ENCODE measurements at regions not wholly inside any gene's neighbourhood (a gene's known extent, or its start where the extent isn't known, plus 50 kb on each side); places are given as distances from the start of the nearest gene placed in this dataset.

DNA sequence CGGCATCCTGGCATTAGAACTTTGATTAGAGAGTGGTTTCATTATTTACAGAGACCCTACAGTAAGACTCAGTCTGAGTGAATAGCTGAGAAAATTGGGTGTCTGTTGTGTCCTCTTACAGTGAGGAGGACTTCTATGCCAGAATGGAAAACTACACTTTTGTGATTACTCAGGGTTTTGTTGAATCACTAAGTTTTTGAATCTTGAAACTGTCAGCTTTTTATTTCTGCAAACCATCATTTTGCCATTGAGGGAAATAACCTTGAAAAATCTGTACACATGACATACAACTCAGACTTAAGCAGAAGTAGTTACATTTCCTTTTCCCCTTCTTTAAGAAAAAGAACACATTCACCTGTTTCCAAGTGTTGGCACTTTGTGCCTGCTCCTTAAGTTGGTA is 117.6 kb upstream of the RASGEF1B start:
- no peaks in the 10 kb centered on the region for H4K20me1 ChIP-seq (ENCODE audit: control insufficient read depth, insufficient read depth)
- no peak overlapping the region for H3K27ac ChIP-seq (ENCODE audit: control insufficient read depth, insufficient read depth)
- H3K4me3 ChIP-seq: no peak overlapping the region
- H3K9ac ChIP-seq (ENCODE audit: control insufficient read depth, insufficient read depth, low read length): no peak overlapping the region
- no peaks in the 10 kb centered on the region for H3K4me1 ChIP-seq (ENCODE audit: control insufficient read depth, insufficient read depth, low read length)
- ATAC-seq (no peak), FAIRE-seq (no peak), DNase-seq (ENCODE audit: low read depth, low spot score) (no peak)
- no peaks in the 10 kb centered on the region for H3K9me3 ChIP-seq (replicated peaks; ENCODE audit: control insufficient read depth, insufficient read depth, low read length)
- H3K36me3 ChIP-seq (ENCODE audit: control insufficient read depth in 2 of 2, insufficient read depth in 2 of 2, low read length in 1 of 2): no peaks in the 10 kb centered on the region
- TF ChIP-seq, protein P1, sequence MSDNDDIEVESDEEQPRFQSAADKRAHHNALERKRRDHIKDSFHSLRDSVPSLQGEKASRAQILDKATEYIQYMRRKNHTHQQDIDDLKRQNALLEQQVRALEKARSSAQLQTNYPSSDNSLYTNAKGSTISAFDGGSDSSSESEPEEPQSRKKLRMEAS (IDR thresholded peaks at IDR 0.05; ENCODE audit: low read depth, low read length): no peak
- no TSS peak for BruUV-seq (replicated peaks)
- no peaks in the 10 kb centered on the region for H3K27me3 ChIP-seq (replicated peaks in 1 of 2; ENCODE audit: control insufficient read depth in 2 of 2, insufficient read depth in 2 of 2, low read length in 1 of 2)
- 32% methylated on average over 1 of the region's 1 CpG for WGBS (ENCODE audit: insufficient coverage, insufficient replicate concordance, low lambda C conversion rate, missing lambda C conversion rate)
- ChIA-PET CTCF (no interaction called here), RAD21 (ENCODE audit: unreplicated experiment) (no interaction called here), POLR2A (no interaction called here), SMC1A (ENCODE audit: uncharacterized antibody, unreplicated experiment) (no interaction called here)
- in situ Hi-C loops (cut with MboI) (no loop called here), intact Hi-C loops (cut with micrococcal nuclease; ENCODE audit: unreplicated experiment) (no loop called here)
- no peaks in the 10 kb centered on the region for H3K79me2 ChIP-seq (ENCODE audit: control insufficient read depth, insufficient read depth, low read length)
- no peak overlapping the region for H2AFZ ChIP-seq (ENCODE audit: control insufficient read depth, low read depth, low read length)
- H3K4me2 ChIP-seq (ENCODE audit: control insufficient read depth, insufficient read depth): no peak overlapping the region

DNA sequence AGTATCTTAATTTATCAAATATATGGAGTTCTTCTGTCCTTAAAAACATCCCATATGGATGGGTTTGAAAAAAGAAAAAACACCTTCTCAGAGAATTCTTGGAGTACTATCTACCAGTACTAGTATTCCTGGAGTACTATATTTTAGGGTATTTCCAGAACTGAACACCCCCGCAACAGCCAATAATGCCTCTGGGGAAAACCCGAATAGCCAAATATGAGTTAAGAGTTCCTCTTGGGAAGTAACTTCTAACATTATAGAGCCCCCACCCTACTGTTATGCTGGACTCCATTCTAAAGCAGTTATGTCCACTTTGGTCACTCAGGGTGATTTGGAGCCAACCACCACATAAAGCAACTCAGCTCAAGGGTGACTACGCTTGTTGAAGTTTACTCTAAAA is 115.0 kb upstream of the RASGEF1B start:
- Histone ChIP-seq H3K36me3 (ENCODE audit: control insufficient read depth in 2 of 2, insufficient read depth in 2 of 2, low read length in 1 of 2) (no peaks in the 10 kb centered on the region), H3K9ac (ENCODE audit: control insufficient read depth, insufficient read depth, low read length) (no peak overlapping the region), H3K9me3 (replicated peaks; ENCODE audit: control insufficient read depth, insufficient read depth, low read length) (no peaks in the 10 kb centered on the region), H4K20me1 (ENCODE audit: control insufficient read depth, insufficient read depth) (no peaks in the 10 kb centered on the region), H3K4me3 (no peak overlapping the region), H3K79me2 (ENCODE audit: control insufficient read depth, insufficient read depth, low read length) (no peaks in the 10 kb centered on the region), H3K27ac (ENCODE audit: control insufficient read depth, insufficient read depth) (no peak overlapping the region), H3K4me1 (ENCODE audit: control insufficient read depth, insufficient read depth, low read length) (no peaks in the 10 kb centered on the region), H2AFZ (ENCODE audit: control insufficient read depth, low read depth, low read length) (no peak overlapping the region), H3K27me3 (replicated peaks in 1 of 2; ENCODE audit: control insufficient read depth in 2 of 2, insufficient read depth in 2 of 2, low read length in 1 of 2) (no peaks in the 10 kb centered on the region), H3K4me2 (ENCODE audit: control insufficient read depth, insufficient read depth) (no peak overlapping the region)
- no TSS peak for BruUV-seq (replicated peaks)
- CTCF ChIA-PET: interaction anchor here (0.5 kb wide), 1 partner anchor 97 kb away, joined by 3 read pairs; no protein-coding TSS in a partner anchor
- no peak for DNase-seq (ENCODE audit: low read depth, low spot score)
- POLR2A ChIA-PET: no interaction called here
- TF ChIP-seq FOXM1 (IDR thresholded peaks at IDR 0.05; ENCODE audit: low read depth, low read length) (no peak), RCOR1 (conservative IDR thresholded peaks at IDR 0.05; ENCODE audit: low read depth, low read length) (no peak), HDAC6 (IDR thresholded peaks at IDR 0.05; ENCODE audit: unreplicated experiment) (no peak), KAT2A (conservative IDR thresholded peaks at IDR 0.05; ENCODE audit: control insufficient read depth, low read depth, low read length) (no peak), PAX5 (IDR thresholded peaks at IDR 0.05; ENCODE audit: borderline replicate concordance, low read depth, low read length) (no peak), MXI1 (IDR thresholded peaks at IDR 0.05; ENCODE audit: low read depth, low read length) (no peak), BHLHE40 (IDR thresholded peaks at IDR 0.05; ENCODE audit: borderline replicate concordance in 1 of 2, low read depth in 2 of 2, low read length in 1 of 2) (no peak), ATF7 (IDR thresholded peaks at IDR 0.05; ENCODE audit: low read depth) (no peak), NFXL1 (IDR thresholded peaks at IDR 0.05; ENCODE audit: borderline replicate concordance) (no peak), JUNB (IDR thresholded peaks at IDR 0.05) (no peak)
- TF ChIP-seq, protein P2, sequence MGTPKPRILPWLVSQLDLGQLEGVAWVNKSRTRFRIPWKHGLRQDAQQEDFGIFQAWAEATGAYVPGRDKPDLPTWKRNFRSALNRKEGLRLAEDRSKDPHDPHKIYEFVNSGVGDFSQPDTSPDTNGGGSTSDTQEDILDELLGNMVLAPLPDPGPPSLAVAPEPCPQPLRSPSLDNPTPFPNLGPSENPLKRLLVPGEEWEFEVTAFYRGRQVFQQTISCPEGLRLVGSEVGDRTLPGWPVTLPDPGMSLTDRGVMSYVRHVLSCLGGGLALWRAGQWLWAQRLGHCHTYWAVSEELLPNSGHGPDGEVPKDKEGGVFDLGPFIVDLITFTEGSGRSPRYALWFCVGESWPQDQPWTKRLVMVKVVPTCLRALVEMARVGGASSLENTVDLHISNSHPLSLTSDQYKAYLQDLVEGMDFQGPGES (IDR thresholded peaks at IDR 0.05): no peak
- TF ChIP-seq, protein P3, sequence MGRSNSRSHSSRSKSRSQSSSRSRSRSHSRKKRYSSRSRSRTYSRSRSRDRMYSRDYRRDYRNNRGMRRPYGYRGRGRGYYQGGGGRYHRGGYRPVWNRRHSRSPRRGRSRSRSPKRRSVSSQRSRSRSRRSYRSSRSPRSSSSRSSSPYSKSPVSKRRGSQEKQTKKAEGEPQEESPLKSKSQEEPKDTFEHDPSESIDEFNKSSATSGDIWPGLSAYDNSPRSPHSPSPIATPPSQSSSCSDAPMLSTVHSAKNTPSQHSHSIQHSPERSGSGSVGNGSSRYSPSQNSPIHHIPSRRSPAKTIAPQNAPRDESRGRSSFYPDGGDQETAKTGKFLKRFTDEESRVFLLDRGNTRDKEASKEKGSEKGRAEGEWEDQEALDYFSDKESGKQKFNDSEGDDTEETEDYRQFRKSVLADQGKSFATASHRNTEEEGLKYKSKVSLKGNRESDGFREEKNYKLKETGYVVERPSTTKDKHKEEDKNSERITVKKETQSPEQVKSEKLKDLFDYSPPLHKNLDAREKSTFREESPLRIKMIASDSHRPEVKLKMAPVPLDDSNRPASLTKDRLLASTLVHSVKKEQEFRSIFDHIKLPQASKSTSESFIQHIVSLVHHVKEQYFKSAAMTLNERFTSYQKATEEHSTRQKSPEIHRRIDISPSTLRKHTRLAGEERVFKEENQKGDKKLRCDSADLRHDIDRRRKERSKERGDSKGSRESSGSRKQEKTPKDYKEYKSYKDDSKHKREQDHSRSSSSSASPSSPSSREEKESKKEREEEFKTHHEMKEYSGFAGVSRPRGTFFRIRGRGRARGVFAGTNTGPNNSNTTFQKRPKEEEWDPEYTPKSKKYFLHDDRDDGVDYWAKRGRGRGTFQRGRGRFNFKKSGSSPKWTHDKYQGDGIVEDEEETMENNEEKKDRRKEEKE (IDR thresholded peaks at IDR 0.05): no peak
- intact Hi-C loops (cut with micrococcal nuclease; ENCODE audit: unreplicated experiment): no loop called here
- SMC1A ChIA-PET (ENCODE audit: uncharacterized antibody, unreplicated experiment): no interaction called here
- 64% methylated on average over 3 of the region's 3 CpGs for WGBS (ENCODE audit: insufficient coverage, insufficient replicate concordance, low lambda C conversion rate, missing lambda C conversion rate)
- in situ Hi-C loops (cut with MboI): no loop called here
- no peak for FAIRE-seq
- RAD21 ChIA-PET (ENCODE audit: unreplicated experiment): no interaction called here
- ATAC-seq: no peak

All from GM12878 (cell line).